D721Med (cell line): ENCODE measurements at regions not wholly inside any gene's neighbourhood (a gene's known extent, or its start where the extent isn't known, plus 50 kb on each side); places are given as distances from the start of the nearest gene placed in this dataset.

ENCODE experiments used
- DNase-seq: peaks from one replicate; pipeline ENCODE4 v3.0.0; 2011; ENCODE audit warnings: low spot score; ENCODE audit not compliant: insufficient read length
- FAIRE-seq: peaks from 2 replicates; lab custom pipeline; 2011; peaks lifted over from hg19 to GRCh38; lab: Jason Lieb, UNC
- TF ChIP-seq, protein P1 (sequence below): IDR thresholded peaks from 2 replicates; pipeline ENCODE4 v1.5.1; 2012; ENCODE audit warnings: mild to moderate bottlenecking, control low read depth; ENCODE audit not compliant: insufficient read depth; ENCODE audit errors: missing control alignments

DNA sequence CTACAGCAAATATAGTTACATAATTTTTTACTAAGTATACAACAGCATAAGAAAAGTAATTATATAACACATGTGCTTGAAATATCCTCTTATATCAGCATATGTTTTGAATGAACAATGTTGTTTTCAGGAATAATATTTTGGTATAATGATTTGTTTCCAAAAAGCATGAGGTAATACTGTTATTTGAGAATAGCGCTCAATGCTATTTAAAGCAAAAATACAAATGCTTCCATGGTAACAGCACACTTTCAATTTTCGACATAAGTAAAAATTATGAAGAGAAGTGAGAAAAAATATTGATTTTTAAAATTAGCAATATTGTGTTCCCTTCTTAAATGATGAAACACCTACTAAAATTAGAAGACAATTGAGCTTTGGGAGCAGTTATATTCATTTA is 715.9 kb upstream of the ATXN8OS start:
- FAIRE-seq (no peak), DNase-seq (no peak)
- TF ChIP-seq, protein P1, sequence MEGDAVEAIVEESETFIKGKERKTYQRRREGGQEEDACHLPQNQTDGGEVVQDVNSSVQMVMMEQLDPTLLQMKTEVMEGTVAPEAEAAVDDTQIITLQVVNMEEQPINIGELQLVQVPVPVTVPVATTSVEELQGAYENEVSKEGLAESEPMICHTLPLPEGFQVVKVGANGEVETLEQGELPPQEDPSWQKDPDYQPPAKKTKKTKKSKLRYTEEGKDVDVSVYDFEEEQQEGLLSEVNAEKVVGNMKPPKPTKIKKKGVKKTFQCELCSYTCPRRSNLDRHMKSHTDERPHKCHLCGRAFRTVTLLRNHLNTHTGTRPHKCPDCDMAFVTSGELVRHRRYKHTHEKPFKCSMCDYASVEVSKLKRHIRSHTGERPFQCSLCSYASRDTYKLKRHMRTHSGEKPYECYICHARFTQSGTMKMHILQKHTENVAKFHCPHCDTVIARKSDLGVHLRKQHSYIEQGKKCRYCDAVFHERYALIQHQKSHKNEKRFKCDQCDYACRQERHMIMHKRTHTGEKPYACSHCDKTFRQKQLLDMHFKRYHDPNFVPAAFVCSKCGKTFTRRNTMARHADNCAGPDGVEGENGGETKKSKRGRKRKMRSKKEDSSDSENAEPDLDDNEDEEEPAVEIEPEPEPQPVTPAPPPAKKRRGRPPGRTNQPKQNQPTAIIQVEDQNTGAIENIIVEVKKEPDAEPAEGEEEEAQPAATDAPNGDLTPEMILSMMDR: no peak

DNA sequence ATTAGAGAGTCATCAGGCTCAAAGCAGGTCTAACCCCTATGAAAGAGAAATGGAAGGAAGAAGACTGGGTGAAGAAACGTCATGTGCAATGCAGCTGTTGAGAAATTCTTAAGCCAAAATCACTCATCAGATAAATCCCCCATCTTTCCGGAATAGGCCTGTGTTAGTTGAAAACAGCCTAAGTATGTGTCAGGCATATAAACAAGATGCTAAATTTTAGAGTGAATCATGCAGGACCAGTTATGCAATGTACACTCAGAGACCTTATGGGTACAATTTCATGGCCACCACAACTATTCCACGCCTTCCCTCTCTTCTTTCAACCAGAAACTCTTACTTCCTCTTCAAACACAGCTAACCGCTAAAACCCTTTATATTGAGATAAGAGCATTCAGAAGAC is 717.7 kb upstream of the ATXN8OS start:
- DNase-seq (no peak), FAIRE-seq (no peak)
- TF ChIP-seq, protein P1: no peak

DNA sequence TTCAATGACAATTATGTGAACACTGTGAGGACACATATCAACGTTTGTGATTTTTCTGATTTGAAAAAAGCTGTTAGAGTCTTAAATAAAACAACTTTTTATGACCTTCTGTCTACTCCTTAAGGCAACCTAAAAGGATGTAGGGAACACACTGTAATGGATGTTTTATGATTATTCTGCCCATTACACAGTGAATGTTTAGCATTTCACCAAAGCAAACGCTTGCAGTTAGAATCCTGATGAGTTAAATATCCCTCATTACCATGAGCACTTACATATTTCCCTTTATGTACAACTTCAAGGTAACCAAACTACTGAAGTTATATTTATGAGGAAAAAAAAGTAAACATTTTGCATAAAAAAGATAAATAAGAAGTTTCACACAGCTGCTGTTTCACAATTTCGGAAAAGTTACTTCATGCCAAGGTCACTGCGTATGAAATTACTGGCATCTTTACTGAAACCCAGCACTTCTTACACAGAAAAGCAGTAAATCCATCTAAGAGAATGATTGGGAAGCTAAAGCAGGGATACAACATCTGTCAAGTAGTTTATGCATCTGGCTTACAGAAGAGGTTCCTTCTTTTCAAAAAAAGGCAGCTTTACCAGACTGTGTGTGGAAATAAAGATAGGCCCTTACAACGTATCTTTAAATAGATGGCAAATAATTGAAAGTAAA is 733.7 kb upstream of the ATXN8OS start:
- FAIRE-seq: peak; percentile 6
- TF ChIP-seq, protein P1: no peak
- DNase-seq: no peak

DNA sequence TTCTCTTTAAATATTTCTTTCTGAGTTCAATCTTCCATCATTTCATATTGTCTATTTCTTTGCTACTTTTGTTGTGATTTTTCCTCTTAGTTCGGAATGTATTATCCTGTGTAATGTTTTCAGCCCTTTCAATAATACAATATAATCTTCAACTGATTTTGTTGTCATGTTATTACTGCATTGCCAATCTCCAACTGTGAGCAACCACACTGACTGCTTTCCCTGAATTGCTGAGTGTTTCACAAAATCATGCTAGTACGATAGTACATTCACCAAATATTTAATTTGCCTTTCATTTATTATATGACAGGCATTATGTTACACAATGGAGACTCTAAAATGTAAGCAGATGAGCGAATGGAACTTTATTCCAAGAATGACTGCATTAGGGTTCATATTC is 744.3 kb upstream of the ATXN8OS start:
- FAIRE-seq (no peak), DNase-seq (no peak)
- TF ChIP-seq, protein P1: no peak

DNA sequence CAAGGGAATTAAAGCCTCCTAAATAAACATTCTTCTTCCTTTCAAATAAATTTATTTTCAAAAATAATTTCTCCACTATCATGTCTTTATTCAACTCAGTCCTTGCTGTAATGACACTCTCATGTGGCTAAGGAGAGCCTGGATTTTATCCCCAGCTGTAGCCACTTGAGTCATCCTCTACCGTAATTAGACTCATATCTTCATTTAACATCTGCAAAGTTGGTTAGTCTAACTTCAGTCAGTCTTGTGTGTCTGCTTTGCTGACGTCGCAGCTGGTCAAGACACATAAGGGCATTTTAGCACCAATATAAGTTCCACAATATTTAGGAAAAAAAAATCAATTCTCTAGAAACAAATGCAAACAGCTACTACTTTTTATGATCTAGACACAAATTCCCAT is 776.4 kb upstream of the ATXN8OS start:
- FAIRE-seq (no peak), DNase-seq (no peak)
- TF ChIP-seq, protein P1: no peak

DNA sequence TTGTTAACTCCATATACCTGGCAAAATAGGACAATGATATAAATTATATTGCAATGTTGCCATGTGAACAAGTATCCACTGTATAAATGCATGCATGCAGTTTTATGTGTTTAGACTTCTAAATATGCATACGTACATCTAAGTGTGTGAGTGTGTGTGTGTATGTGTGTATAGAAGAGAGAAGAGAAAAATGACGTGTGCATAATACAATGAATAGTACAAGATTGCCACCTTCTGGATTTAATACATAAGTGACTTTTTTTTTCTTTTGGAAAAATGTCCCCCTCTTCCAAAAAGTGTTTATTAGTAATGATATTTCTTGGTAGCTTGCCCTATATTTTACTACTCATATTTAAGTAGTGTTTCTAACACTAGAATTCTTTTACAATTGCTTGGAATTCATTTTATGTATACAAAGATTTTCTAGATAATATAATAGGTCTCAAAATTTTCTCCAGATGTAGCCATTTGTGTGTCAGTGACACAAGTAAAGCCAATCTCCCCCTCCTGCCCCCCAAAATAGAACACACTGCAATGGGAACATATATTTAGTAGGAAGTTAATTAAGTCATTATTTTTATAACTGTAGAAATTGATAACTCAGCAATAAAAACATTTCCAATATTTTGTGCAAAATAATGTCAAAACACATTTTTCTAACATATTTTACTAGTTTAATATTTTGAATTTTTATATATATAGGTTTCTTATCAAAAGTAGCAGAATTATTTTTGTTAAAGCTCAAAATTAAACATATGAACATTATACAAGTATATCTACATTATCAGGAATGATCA is 783.3 kb upstream of the ATXN8OS start:
- DNase-seq (no peak), FAIRE-seq (peak; percentile 82)
- TF ChIP-seq, protein P1: peak; percentile 44

DNA sequence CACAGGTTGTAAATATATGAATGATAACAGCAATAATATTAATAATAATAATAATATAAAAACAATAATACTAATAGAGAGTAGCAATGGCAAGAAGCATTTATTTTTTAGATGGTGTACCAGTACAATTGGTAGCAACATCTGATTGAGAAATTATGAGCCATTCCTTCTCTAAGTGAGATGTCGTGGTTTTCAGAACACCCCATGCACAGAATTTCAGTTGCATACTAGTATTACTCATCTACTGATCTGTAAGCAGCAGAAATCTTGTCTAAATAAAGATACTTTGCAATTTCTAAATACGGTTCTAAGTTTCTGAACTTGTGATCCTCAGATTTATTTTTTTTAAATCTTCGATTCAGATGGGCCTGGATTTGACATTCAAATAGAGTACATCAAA is 788.0 kb upstream of the ATXN8OS start:
- FAIRE-seq (no peak), DNase-seq (no peak)
- TF ChIP-seq, protein P1: no peak
